ENCODE measurements at regions not wholly inside any gene's neighbourhood (a gene's known extent, or its start where the extent isn't known, plus 50 kb on each side); places are given as distances from the start of the nearest gene placed in this dataset.

DNA sequence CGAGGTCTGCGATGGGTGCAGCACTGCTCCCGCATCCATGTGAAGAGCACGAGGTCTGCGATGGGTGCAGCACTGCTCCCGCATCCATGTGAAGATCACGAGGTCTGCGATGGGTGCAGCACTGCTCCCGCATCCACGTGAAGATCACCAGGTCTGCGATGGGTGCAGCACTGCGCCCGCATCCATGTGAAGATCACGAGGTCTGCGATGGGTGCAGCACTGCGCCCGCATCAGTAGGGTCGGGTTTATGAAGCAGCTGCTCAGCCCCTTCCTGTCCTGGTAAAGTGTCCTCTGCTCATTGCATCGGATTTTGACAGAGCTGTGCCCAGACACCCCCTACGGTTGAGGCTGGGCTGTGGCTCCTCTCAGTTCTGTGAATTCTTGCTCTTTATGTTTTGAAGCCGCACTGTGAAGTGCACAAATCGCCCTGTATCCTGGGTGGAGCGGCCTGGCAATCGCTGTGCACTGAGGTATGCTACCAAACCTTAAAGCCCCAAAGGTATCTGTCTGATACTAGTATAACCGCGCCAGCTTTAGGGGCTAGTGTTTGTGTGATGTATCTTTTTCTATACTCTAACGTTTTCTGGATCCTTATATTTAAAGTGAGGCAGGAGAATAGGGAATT, 98.7 kb downstream of the CPZ start (continued):
- TF ChIP-seq BCL11A (IDR thresholded peaks at IDR 0.05; ENCODE audit: low read depth in 2 of 2, low read length in 2 of 2) (no peak), CHD2 (IDR thresholded peaks at IDR 0.05; ENCODE audit: low read length) (no peak), ZNF274 (IDR thresholded peaks at IDR 0.05; ENCODE audit: borderline replicate concordance, extremely low read depth, low read length) (no peak), CBX8 (IDR thresholded peaks at IDR 0.05; ENCODE audit: borderline replicate concordance, low read depth, low read length) (no peak), SRF (IDR thresholded peaks at IDR 0.05; ENCODE audit: low read depth, low read length) (no peak), KDM1A (IDR thresholded peaks at IDR 0.05; ENCODE audit: borderline replicate concordance, low read length) (no peak), EZH2 (IDR thresholded peaks at IDR 0.05; ENCODE audit: low read depth, low read length, severe bottlenecking) (no peak), NANOG (IDR thresholded peaks at IDR 0.05; ENCODE audit: insufficient read depth, low read depth, low read length, poor library complexity, severe bottlenecking) (no peak), MAFK (IDR thresholded peaks at IDR 0.05; ENCODE audit: low read depth, low read length) (no peak)
- TF ChIP-seq, protein P1, sequence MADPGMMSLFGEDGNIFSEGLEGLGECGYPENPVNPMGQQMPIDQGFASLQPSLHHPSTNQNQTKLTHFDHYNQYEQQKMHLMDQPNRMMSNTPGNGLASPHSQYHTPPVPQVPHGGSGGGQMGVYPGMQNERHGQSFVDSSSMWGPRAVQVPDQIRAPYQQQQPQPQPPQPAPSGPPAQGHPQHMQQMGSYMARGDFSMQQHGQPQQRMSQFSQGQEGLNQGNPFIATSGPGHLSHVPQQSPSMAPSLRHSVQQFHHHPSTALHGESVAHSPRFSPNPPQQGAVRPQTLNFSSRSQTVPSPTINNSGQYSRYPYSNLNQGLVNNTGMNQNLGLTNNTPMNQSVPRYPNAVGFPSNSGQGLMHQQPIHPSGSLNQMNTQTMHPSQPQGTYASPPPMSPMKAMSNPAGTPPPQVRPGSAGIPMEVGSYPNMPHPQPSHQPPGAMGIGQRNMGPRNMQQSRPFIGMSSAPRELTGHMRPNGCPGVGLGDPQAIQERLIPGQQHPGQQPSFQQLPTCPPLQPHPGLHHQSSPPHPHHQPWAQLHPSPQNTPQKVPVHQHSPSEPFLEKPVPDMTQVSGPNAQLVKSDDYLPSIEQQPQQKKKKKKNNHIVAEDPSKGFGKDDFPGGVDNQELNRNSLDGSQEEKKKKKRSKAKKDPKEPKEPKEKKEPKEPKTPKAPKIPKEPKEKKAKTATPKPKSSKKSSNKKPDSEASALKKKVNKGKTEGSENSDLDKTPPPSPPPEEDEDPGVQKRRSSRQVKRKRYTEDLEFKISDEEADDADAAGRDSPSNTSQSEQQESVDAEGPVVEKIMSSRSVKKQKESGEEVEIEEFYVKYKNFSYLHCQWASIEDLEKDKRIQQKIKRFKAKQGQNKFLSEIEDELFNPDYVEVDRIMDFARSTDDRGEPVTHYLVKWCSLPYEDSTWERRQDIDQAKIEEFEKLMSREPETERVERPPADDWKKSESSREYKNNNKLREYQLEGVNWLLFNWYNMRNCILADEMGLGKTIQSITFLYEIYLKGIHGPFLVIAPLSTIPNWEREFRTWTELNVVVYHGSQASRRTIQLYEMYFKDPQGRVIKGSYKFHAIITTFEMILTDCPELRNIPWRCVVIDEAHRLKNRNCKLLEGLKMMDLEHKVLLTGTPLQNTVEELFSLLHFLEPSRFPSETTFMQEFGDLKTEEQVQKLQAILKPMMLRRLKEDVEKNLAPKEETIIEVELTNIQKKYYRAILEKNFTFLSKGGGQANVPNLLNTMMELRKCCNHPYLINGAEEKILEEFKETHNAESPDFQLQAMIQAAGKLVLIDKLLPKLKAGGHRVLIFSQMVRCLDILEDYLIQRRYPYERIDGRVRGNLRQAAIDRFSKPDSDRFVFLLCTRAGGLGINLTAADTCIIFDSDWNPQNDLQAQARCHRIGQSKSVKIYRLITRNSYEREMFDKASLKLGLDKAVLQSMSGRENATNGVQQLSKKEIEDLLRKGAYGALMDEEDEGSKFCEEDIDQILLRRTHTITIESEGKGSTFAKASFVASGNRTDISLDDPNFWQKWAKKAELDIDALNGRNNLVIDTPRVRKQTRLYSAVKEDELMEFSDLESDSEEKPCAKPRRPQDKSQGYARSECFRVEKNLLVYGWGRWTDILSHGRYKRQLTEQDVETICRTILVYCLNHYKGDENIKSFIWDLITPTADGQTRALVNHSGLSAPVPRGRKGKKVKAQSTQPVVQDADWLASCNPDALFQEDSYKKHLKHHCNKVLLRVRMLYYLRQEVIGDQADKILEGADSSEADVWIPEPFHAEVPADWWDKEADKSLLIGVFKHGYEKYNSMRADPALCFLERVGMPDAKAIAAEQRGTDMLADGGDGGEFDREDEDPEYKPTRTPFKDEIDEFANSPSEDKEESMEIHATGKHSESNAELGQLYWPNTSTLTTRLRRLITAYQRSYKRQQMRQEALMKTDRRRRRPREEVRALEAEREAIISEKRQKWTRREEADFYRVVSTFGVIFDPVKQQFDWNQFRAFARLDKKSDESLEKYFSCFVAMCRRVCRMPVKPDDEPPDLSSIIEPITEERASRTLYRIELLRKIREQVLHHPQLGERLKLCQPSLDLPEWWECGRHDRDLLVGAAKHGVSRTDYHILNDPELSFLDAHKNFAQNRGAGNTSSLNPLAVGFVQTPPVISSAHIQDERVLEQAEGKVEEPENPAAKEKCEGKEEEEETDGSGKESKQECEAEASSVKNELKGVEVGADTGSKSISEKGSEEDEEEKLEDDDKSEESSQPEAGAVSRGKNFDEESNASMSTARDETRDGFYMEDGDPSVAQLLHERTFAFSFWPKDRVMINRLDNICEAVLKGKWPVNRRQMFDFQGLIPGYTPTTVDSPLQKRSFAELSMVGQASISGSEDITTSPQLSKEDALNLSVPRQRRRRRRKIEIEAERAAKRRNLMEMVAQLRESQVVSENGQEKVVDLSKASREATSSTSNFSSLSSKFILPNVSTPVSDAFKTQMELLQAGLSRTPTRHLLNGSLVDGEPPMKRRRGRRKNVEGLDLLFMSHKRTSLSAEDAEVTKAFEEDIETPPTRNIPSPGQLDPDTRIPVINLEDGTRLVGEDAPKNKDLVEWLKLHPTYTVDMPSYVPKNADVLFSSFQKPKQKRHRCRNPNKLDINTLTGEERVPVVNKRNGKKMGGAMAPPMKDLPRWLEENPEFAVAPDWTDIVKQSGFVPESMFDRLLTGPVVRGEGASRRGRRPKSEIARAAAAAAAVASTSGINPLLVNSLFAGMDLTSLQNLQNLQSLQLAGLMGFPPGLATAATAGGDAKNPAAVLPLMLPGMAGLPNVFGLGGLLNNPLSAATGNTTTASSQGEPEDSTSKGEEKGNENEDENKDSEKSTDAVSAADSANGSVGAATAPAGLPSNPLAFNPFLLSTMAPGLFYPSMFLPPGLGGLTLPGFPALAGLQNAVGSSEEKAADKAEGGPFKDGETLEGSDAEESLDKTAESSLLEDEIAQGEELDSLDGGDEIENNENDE (IDR thresholded peaks at IDR 0.05; ENCODE audit: insufficient replicate concordance, low read length) = no peak

Data from H1 (cell line).